Natural killer cell (primary cell): ENCODE measurements at regions not wholly inside any gene's neighbourhood (a gene's known extent, or its start where the extent isn't known, plus 50 kb on each side); places are given as distances from the start of the nearest gene placed in this dataset.

ENCODE experiments used
- ATAC-seq, 3 donors: fragments of 150-1000 bp in 2 of 3; fragments of 200-7000 bp in 1 of 3; cut with Tn5 transposase; 1 replicate in 1 of 3; 2 replicates in 2 of 3; pipeline ENCODE4 v1.10.0; 2021; ENCODE audit warnings: mild to moderate bottlenecking in 2 of 3, moderate library complexity in 2 of 3
- DNase-seq, 2 donors: peaks; one replicate each; pipeline versions ENCODE4 v3.0.0 to v3.0.0-alpha.2; 2013 to 2021; ENCODE audit warnings: mixed read lengths in 1 of 2
- H3K27ac ChIP-seq: one replicate; pipeline ENCODE4 v1.5.1; 2013; ENCODE audit warnings: mild to moderate bottlenecking, low read length
- H3K27me3 ChIP-seq: one replicate; pipeline ENCODE4 v1.6.1; 2013; ENCODE audit warnings: low read length; ENCODE audit not compliant: control insufficient read depth, insufficient read depth
- H3K36me3 ChIP-seq: one replicate; pipeline ENCODE4 v1.6.1; 2013; ENCODE audit warnings: low read length; ENCODE audit not compliant: control insufficient read depth, insufficient read depth
- H3K4me1 ChIP-seq: one replicate; pipeline ENCODE4 v1.6.1; 2013; ENCODE audit warnings: low read length; ENCODE audit not compliant: control insufficient read depth, insufficient read depth
- H3K4me3 ChIP-seq: one replicate; pipeline ENCODE4 v1.5.1; 2013; ENCODE audit warnings: low read length
- H3K9me3 ChIP-seq: one replicate; pipeline ENCODE4 v1.6.1; 2013; ENCODE audit warnings: low read length; ENCODE audit not compliant: control insufficient read depth, insufficient read depth
- H3K27ac Mint-ChIP-seq, 2 donors: one replicate each; pipeline ENCODE4 v1.8.0; 2022; ENCODE audit warnings: mild to moderate bottlenecking in 2 of 2, mixed read lengths in 2 of 2, moderate library complexity in 1 of 2
- H3K27me3 Mint-ChIP-seq, 2 donors: one replicate each; pipeline ENCODE4 v1.8.0; 2022; ENCODE audit warnings: low read depth in 2 of 2, mixed read lengths in 2 of 2
- H3K36me3 Mint-ChIP-seq: one replicate; pipeline ENCODE4 v1.8.0; 2022; ENCODE audit warnings: mixed read lengths
- H3K4me1 Mint-ChIP-seq, 2 donors: one replicate each; pipeline ENCODE4 v1.8.0; 2022; ENCODE audit warnings: mixed read lengths in 2 of 2
- H3K4me3 Mint-ChIP-seq: one replicate; pipeline ENCODE4 v1.8.0; 2022; ENCODE audit warnings: mild to moderate bottlenecking, moderate library complexity, mixed read lengths
- H3K9me3 Mint-ChIP-seq, 2 donors: one replicate each; pipeline ENCODE4 v1.8.0; 2022; ENCODE audit warnings: mixed read lengths in 2 of 2
- CTCF ChIP-seq: fragments of 200-600 bp; IDR thresholded peaks from one replicate; pipeline ENCODE4 v1.8.0; 2022; ENCODE audit warnings: antibody characterized with exemption
- WGBS: methylation state at CpG from one replicate; pipeline ENCODE4 v1.1.7; 2013; ENCODE audit warnings: missing lambda C conversion rate; ENCODE audit not compliant: insufficient coverage; 5-methylcytosine and 5-hydroxymethylcytosine counted together
- intact Hi-C: fragments of 100-400 bp; cut with micrococcal nuclease; formaldehyde crosslinking; loops from one replicate; pipeline ENCODE4 v1.14.2; 2022

- ATAC-seq (no peak), DNase-seq (peak in 1 of 2 donors; percentile 8)
- H3K9me3 ChIP-seq, result no peaks in the 10 kb centered on the region
- Mint-ChIP-seq H3K27ac (no peak overlapping the region), H3K27me3 (peaks cover 7 to 9% of the 10 kb centered on the region in 2 donors), H3K4me1 (no peaks in the 10 kb centered on the region), H3K9me3 (no peaks in the 10 kb centered on the region), H3K36me3 (no peaks in the 10 kb centered on the region), H3K4me3 (no peak overlapping the region)
- no peak overlapping the region for H3K27ac ChIP-seq
- no peaks in the 10 kb centered on the region for H3K4me1 ChIP-seq
- no peak overlapping the region for H3K4me3 ChIP-seq
- 85% methylated on average over 14 of the region's 14 CpGs for WGBS
- intact Hi-C loops, result no loop called here
- TF ChIP-seq CTCF, result no peak
- no peaks in the 10 kb centered on the region for H3K27me3 ChIP-seq
- no peaks in the 10 kb centered on the region for H3K36me3 ChIP-seq
Measured at GRCh38 chr9:135330685-135331590, 148.6 kb upstream of the PPP1R26 start.

- no peak for ATAC-seq
- no peaks in the 10 kb centered on the region for H3K9me3 Mint-ChIP-seq
- Histone ChIP-seq H3K9me3 (no peaks in the 10 kb centered on the region), H3K4me1 (no peaks in the 10 kb centered on the region), H3K4me3 (no peak overlapping the region), H3K36me3 (no peaks in the 10 kb centered on the region), H3K27me3 (no peaks in the 10 kb centered on the region), H3K27ac (no peak overlapping the region)
- DNase-seq, result no peak
- intact Hi-C loops, result no loop called here
- peaks cover 7 to 9% of the 10 kb centered on the region in 2 donors for H3K27me3 Mint-ChIP-seq
- no peak overlapping the region for H3K27ac Mint-ChIP-seq
- TF ChIP-seq CTCF, result no peak
- no peaks in the 10 kb centered on the region for H3K36me3 Mint-ChIP-seq
- H3K4me3 Mint-ChIP-seq, result no peak overlapping the region
- 73% methylated on average over 3 of the region's 3 CpGs for WGBS
- no peaks in the 10 kb centered on the region for H3K4me1 Mint-ChIP-seq
Measured at GRCh38 chr9:135332516-135332915, 147.1 kb upstream of the PPP1R26 start.

GRCh38 chr9:135332979-135333748, 146.4 kb upstream of the PPP1R26 start:
- Histone ChIP-seq H3K27me3 (no peaks in the 10 kb centered on the region), H3K4me3 (no peak overlapping the region), H3K9me3 (no peaks in the 10 kb centered on the region), H3K27ac (no peak overlapping the region), H3K4me1 (no peaks in the 10 kb centered on the region), H3K36me3 (no peaks in the 10 kb centered on the region)
- DNase-seq (peak in 1 of 2 donors; percentile 6), ATAC-seq (no peak)
- Mint-ChIP-seq H3K36me3 (no peaks in the 10 kb centered on the region), H3K4me1 (no peaks in the 10 kb centered on the region), H3K27me3 (peaks cover 3 to 7% of the 10 kb centered on the region in 2 donors), H3K27ac (no peak overlapping the region), H3K9me3 (no peaks in the 10 kb centered on the region), H3K4me3 (no peak overlapping the region)
- intact Hi-C loops, result no loop called here
- 96% methylated on average over 6 of the region's 7 CpGs for WGBS
- no peak for TF ChIP-seq CTCF
